8988T (cell line): ENCODE measurements at regions not wholly inside any gene's neighbourhood (a gene's known extent, or its start where the extent isn't known, plus 50 kb on each side); places are given as distances from the start of the nearest gene placed in this dataset.
"Not testable (repeated sequence)": the region's sequence is repeated elsewhere in the genome, so short reads cannot be mapped to it uniquely, and the experiment has no call there.

Experiments
- DNase-seq: peaks from one replicate; pipeline ENCODE4 v3.0.0; 2011

DNA sequence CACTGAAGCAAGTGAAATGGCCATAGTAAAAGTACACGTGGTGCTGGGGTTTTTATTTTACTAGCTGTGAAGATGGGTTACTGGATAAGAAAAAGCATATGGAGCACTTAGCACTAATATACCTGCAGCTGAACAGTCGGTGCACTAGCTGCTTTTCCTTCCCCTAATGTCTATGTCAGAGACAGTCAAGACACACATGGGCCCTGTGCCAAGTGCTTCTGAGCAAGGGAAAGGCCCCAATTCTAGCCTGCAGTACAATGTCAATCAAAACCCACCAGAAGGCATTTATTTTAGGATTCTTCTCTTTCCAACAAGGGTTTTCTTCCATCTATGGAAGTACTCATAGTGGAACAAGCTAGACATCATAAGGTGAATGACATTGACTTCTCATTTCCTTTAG, 716.7 kb downstream of the CCSER2 start:
- no peak for DNase-seq

DNA sequence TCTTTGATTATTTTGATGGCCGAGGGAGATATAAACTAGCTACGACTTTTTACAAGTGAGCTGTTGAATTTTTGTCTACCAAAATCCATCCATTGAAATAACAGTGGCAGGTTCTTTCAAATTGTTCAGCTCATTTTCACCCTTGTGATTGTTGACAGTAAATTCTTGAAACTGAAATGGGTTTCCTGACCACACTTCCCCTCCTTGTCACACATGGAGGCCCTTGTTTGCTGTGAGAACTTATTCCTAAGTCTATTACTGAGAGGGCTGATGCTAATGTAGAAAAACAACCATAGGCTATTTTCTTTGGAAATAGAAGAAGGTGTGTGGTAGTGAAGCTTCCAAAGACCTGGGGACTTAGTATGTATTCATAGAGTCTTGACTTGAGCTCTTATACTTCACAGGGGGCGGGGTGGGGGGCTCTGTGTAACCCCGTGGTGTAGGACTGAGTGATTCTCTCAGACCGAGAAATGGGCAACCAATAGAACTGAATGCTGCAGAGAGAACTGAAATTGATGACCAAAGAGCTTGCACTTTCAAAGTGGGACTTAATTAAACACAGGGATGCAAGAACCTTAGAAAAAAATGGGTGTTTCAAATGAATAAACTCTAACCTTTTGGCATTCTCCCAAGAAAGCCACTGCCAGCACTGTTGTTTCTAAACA, 718.9 kb downstream of the CCSER2 start:
- DNase-seq, result no peak

DNA sequence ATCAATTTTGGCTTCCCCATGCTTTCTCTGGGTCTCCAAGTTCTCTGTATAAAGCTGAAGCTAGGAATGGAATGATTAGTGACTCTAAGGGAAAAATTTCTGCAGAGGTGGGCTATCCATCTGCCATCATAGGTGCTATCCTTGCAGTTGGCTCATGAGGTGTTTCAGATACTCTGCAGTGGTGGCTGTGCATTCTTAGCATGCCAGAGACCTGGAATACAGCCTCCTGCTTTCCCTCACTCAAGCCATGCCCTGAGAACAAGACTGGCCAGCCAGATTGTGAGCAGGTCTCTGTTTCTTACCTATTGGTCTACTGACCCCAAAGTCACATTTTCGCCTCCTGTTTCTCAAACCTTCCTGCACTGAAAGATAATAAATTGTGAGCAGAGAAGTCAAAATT, 719.6 kb downstream of the CCSER2 start:
- no peak for DNase-seq

DNA sequence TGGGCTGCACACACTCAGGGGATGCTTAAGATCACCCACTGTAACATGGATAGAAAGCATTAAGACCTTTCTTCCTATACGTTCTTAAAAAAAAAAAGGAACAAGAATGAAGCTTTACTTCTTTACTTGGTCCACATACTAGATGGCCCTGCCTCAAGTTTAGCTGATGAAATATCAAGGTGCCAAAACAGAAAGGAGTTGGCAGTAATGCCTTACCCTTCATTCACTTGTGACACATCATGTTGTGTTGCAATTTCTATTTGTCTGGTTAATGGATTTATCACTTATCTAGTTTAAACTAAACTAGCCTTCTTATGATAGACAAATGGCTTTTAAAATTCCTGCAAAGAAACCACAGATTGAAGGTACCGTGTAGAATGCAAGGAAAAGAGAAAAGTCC, 720.3 kb downstream of the CCSER2 start:
- no peak for DNase-seq

DNA sequence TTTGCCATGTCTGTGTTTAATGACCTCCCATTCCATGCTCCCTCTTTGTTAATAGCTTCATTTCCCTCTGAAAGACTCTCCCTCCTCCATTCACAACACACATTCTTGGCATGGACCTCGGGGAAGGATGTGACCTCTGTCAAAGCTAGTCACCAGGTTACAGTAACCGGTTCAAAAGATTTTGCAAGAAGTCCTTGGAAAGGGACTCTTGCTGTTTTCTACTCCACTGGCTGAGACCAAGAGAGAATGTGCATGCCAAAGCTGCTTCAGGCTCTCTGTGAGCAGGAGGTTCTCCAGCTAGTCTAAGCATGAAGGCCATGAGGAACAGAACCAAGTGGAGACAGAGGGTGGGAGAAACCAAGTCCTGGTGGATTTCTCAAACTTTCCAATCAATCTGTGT, 732.6 kb downstream of the CCSER2 start:
- no peak for DNase-seq

DNA sequence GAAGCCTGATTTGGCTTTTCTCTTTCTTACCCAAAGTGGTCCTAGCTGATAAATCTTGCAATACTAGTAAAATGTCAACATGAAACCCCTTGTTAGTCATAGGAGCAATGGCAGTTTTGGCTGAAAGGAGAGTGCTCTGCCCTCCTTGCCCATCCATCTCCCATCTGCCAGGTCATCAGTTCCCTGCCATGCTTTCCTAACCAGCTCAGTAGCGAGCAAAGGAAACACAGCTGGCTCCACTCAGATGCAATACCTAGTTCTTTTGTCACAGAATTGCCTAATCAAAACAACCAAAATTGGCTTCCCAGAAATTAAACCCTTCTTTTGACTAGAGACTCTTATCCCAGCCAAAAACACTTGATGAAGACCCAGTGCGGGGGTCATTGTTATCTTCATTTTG, 733.0 kb downstream of the CCSER2 start:
- DNase-seq, result no peak

DNA sequence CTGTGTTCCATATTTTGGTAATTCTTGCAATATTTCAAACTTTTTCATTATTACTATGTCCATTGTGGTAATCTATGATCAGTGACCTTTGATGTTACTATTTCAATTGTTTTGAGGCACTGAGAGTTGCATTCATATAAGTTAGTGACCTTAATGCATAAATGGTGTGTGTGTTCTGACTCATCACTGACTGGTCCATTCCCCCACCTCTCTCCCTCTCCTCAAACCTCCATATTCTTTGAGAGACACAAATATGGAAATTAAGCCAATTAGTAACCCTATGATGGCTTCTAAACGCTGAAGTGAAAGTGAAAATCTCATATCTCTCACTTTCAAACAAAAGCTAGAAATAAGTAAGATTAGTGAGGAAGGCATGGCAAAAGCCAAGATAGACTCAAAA, 739.6 kb downstream of the CCSER2 start:
- DNase-seq, result no peak

DNA sequence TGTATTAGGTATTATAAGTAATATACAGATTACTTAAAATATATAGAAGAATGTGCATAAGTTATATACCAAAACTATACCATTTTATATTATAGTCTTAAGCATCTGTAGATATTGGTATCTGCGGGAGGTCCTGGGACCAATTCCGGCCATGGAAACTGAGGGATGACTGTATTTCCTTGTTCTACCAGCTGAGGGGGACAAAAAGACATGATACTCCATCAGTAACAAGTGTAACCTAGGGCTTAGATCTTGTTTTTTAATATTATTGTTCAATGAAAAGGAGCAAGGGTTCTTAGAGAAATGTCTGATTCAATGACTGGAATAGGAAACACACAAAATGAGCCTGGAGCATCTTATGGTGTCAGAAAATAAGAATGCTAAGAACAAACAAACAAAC, 752.5 kb downstream of the CCSER2 start:
- no peak for DNase-seq

DNA sequence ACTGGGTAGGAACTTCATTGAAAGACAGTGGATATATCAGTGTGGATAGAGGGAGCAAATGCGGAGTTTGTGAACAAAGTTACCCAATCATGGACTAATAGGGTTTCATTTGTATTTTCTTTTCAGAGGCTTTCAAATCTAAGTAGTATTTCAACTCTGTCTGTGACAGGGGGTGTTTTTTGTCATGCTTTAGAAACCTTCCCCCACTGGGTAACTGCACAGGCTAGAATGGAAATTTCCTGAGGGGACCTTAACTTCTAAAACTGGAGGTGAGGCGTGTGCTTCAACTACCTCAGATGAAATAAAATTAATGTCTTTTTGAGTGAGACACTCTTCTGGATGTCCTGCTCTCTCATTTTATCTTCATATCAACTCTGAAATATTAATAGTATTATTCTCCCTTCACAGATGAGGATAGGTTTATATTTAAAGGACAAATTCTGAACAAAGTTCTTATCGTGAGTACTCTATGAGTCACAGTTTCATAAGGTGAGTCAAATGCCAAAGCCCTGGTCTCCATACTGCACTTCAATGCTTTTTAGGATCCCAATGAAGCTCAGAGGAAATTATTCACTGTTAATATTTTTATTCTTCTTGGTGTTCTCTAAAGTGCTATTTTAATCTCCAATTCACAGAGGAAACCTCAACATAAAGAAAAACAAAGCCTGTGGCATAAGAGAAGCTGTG, 770.6 kb downstream of the CCSER2 start:
- no peak for DNase-seq

DNA sequence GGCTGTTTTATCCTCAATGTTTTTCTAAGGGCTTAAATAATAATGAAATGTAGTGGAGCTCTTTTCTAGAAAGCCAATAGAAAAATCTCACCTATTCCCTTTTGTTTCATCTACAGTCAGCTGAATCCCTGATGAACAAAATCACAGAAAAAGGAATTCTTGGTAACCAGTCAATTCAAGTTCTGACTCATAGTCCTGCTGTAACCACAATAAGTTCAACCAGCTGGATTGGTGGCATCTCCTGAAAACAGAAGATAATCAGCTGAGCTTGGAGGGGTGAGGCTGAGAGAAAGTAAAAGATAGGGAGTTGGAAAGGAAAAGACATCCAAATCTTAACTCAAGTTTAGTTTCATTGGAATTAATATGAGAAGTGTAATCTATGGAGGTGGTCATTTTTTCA, 772.1 kb downstream of the CCSER2 start:
- DNase-seq, result no peak

DNA sequence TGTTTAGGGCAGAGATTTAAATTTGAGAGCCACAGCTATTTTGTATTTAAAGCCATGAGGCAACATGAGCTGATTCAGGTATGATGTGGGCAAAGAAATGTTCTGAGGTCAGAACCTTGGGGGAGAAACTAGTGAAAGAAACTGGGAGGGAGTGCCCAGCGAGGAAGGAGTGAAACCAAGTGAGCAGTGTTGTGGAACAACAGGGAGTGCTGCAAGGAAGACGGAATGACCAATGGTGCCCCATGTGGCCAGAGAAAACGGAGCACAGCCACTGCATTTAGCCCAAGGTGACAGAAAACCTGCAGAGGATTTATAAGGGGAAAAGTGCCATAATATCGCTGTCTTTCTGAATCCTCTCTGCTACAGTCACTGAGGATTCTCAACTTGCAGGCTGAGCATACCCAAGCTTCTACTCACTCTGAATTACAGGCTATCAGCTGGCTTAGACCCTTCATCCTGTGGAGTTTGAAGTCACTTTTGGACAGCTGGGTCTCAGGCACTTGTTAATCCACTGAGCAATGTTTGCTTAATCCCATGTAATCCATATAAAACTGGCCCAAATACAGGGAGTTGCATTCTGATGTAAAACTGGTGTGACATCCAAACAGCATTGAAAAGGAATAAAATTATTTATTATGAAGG, 777.3 kb downstream of the CCSER2 start:
- no peak for DNase-seq

DNA sequence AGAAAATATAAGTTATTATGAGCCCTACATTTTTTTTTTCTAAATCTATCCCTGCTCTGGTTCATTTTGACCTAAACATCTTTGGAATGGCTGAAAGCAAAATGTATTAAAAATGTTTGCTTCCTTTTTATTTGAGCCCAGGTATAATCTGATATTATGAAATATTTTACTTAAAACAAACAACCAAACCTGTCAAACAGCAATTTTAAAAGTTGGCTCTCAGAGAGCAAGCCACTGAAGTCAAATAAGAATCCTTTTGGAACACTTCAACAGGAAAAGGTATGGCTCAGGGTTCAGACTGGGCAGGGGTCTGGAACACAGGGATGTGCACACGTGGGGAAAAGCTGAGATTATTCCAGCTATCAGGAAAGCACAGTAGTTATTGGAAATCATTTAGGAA, 782.9 kb downstream of the CCSER2 start:
- DNase-seq, result no peak

DNA sequence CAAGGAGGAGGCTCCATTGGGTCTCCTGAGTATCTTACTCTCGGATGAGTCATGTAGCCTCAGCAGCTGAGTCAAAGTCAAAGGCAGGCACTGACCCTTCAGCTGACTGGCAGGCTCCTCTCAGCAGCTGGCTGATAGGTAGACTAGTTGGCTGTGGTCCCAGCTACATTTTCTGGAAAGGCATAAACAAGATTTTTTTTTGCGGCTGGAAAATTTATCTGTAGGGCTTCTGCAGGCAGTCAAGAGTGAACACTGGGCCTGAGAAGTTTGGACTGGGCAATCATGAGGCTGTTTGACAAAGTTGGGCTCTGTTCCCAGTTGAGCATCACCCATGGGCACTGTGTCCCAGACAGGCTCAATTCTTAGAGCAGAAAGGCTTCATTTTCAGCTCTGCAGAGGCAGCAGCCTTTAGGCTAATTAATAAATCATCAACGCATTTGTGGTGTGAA, 796.2 kb downstream of the CCSER2 start:
- DNase-seq, result no peak

DNA sequence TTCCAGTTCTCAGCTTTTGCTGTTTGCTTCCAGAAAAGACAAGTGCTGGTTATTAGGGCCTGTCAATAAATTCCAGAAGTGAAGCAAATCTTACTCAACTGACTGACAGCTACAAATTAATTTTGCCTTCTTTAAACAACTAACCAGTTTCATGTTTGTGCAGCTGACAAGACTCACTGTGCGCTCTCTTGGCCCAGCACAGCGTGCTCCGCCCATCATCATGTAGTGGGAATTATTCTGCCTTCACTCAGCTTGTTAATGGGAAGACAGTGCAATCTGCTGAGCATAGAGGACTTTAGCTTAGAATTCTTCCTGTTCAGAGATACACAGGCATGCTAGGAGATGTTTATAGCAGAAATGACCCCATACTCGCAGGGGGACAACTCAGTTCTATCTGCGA, 808.9 kb downstream of the CCSER2 start:
- no peak for DNase-seq

DNA sequence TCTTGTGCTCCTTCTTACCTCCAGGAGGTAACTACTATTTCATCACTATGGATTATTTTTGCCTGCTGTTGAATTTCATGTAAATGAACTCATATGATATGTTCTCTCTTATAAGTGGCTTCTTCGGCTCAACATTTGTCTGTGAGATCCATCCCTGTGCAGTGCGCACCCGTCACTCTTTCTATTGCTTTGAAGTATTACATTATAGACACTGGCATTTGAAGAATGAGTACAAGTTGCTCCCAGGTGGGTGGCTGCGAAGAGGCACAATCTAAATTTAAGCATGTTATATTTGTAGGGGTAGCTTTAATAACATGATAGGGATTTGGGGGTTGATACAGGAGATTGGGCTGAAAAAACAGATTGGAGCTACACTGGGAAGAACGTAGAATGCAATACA, 809.7 kb downstream of the CCSER2 start:
- DNase-seq, result no peak

DNA sequence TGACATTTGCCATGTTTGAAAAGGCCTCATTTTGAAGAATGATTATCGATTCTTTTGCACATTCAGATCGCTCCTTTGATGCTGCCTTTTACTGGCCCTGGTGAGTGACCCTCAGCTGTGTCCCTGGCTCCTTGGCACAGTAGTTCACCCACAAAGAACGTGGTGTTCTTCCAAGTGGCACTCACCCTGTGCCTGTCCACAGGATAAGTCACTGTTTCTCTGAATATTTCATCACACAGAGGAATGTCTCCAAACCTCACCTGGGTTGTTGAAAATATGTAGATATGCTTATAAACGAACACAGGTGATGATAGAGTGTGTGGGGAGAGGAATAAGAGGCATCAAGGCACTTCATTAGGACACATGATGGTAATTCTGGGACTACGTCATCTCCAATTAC, 810.7 kb downstream of the CCSER2 start:
- DNase-seq, result no peak

DNA sequence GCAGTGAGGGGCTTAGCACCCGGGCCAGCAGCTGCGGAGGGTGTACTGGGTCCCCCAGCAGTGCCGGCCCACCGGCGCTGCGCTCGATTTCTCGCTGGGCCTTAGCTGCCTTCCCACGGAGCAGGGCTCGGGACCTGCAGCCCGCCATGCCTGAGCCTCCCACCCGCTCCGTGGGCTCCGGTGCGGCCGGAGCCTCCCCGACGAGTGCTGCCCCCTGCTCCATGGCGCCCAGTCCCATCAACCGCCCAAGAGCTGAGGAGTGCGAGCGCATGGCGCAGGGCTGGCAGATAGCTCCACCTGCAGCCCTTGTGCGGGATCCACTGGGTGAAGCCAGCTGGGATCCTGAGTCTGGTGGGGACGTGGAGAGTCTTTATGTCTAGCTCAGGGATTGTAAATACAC, 813.1 kb downstream of the CCSER2 start:
- DNase-seq, result not testable (repeated sequence)

DNA sequence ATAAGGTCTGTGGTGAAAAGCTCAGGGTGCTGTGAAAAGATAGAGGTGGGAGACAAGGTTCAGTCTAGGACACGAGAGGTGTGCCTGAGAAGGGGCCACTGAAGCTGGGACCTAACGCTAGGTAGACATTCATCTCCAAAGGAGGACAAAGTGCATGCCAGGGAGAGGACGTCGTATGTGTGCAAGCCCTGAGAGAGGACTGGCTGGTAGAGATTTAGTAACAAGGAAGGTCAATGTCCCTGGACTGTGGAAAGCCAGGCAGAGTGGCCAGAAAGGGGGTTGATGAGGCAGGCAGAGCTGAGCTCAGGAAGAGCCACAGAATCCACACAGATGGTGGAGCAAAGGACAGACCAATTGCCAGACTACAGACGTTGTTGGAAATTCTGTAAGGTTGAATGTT, 817.6 kb downstream of the CCSER2 start:
- DNase-seq, result no peak

DNA sequence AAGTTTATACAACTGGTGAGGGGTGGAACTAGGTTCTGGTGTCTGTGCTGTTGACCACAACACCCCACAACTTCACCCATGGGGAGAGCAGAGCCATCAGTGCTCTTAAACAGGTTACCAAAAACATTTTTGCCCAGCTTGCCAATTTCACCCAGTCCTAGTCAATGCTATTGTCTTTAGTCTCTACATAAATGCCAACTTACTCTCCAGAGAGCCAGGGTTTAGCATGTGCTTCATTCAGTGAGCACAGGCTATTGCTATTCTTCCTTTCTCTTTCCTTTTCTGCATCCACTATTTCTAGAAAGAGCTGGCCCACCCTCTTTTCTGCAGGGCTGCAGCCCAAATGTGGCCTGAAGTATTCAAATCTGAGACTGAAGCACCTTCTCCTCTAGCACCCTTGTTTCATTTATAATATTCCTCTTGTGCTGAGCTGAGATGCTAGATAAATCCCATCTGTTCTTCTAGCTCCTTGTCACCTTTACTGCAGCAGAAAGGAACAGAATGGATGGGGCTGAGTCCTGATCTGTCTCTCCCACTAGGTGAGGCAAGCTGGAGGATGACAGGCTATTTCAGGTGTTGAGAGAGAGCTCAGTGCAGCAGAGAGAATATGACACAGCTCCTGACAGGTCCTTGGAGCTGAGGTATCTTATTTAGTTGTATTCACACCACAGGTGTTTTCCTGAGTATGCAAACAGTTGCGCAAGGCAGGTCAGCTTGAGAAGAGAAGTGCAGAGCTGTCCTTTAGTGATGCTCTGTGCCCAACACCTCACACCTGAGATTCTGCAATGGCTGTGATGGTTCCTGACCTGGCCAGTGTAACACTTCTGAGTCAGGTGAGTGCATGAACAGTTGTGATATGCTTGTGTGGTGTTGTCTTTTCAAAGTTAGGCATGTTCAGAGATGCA, 819.2 kb downstream of the CCSER2 start:
- DNase-seq, result no peak

DNA sequence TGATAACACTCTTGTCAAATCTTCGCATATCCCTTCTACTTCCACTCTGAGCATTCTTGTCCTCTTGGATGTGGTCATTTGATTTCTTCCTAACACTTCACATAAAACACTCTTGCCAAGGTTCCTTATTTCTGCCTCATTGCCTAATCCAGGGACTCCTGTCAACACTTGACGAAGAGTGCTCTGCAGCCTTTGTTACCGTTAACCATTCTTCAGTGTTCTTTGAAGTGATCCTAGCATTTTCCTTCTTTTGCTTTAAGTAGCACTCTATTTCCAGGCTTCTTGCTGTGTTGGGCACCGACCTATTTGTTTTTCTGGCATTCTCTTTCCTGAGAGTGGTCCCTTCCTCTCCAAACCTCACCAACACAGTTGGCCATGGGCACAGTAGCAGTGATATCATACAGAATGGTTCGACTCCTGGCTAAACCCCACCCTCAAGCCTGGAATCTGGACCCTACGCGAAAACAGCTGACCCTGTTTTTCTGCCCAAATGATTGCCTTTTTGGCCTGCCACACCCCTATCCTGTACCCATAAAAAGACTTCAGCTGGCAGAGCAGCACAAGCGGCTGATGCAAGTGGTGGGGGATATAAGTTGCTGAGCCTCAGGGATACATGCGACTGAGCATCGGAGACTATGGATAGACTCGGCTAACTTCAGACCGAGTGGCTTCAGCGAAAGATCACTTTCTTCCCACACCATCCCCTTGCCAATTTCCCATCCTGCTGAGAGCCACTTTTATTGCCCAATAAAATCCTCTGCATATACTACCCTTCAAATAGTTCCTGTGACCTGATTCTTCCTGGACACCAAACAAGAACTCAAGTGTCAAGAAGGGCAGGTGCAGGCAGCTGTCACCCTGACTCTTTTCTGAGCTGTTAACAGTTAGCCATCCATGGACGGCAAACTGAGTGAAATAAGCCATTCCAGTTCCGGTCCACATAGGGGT, 820.6 kb downstream of the CCSER2 start:
- DNase-seq, result no peak

DNA sequence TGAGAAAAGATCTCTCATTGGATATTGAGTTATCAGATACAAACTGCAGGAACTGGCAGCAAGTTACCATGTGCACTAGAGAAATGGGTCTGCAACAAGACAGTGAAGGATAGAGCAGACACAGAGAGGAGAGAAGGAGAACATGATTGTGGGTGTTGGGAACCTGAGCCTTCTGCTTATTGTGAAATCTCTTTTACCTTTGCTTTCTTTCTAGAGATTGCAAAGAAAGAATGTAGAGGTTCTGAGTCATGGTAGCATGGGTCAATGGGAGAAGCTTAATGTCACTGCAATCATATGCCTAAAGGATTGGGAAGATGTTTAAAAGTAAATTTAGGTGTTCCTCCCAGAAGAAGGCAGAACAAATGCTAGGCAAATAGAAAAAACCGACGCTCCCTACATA, 821.4 kb downstream of the CCSER2 start:
- no peak for DNase-seq

DNA sequence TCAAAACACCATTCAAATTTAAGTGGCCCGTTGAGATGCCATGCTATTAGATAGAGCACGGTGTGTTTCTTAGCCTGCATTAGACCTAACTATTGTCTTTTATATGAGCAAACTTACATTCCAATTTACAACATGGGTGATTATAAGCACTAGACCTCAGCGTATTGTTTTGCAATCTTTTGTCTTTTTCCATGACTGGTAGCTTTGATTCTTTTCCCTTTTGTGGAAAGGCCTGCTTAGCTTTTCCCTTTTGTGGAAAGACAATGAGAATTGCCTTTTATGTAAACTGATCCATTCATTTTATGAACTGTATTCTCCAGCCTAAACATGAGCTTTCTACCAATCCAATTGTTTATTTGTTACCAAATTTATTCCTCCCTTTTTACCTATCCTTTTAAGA, 823.1 kb downstream of the CCSER2 start:
- DNase-seq, result no peak
